Duodenal mucosa (tissue), 2 donors: ENCODE measurements at regions not wholly inside any gene's neighbourhood (a gene's known extent, or its start where the extent isn't known, plus 50 kb on each side); places are given as distances from the start of the nearest gene placed in this dataset.

ENCODE experiments used
- H3K27ac ChIP-seq: one replicate; pipeline ENCODE4 v1.7.0; 2013; ENCODE audit warnings: low read depth, low read length
- H3K27me3 ChIP-seq, 2 donors: one replicate each; pipeline ENCODE4 v1.7.0; 2013; ENCODE audit warnings: low read length in 2 of 2, control low read depth in 1 of 2; ENCODE audit not compliant: insufficient read depth in 2 of 2, control insufficient read depth in 1 of 2
- H3K36me3 ChIP-seq, 2 donors: one replicate each; pipeline ENCODE4 v1.7.0; 2013; ENCODE audit warnings: low read length in 2 of 2, control low read depth in 1 of 2; ENCODE audit not compliant: insufficient read depth in 2 of 2, control insufficient read depth in 1 of 2
- H3K4me1 ChIP-seq, 2 donors: one replicate each; pipeline ENCODE4 v1.7.0; 2013; ENCODE audit warnings: low read length in 2 of 2, control low read depth in 1 of 2; ENCODE audit not compliant: insufficient read depth in 2 of 2, control insufficient read depth in 1 of 2
- H3K4me3 ChIP-seq, 2 donors: one replicate each; pipeline ENCODE4 v1.7.0; 2013; ENCODE audit warnings: low read length in 2 of 2, low read depth in 1 of 2
- H3K9ac ChIP-seq, 2 donors: one replicate each; pipeline ENCODE4 v1.7.0; 2013; ENCODE audit warnings: low read length in 2 of 2, low read depth in 1 of 2
- H3K9me3 ChIP-seq, 2 donors: one replicate each; pipeline ENCODE4 v1.7.0; 2013; ENCODE audit warnings: low read length in 2 of 2, control low read depth in 1 of 2; ENCODE audit not compliant: control insufficient read depth in 1 of 2

DNA sequence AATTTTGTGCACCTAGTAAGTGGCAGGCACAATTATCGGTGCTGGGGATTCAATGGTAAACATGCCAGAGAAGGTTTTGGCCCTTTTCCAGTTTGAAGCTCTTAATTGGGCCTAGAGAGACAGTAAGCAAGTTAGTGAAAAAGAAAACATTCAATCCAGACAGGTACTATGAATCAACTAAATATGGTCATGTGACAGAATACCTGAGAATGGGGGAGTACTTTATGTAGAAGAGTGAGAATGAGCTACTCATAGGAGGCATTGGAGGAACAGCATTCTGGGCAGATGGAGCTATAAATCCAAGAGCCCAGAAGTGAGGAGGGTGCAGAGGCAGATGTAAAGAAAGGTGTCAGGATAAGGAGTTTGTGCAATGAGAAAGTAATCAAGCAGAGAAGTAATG is 1017.9 kb downstream of the ADGRL2 start:
- H3K9ac ChIP-seq, result no peak overlapping the region
- H3K4me1 ChIP-seq, result no peaks in the 10 kb centered on the region
- no peak overlapping the region for H3K27ac ChIP-seq
- H3K9me3 ChIP-seq, result no peaks in the 10 kb centered on the region
- no peak overlapping the region for H3K4me3 ChIP-seq
- H3K36me3 ChIP-seq, result no peaks in the 10 kb centered on the region
- H3K27me3 ChIP-seq, result no peaks in the 10 kb centered on the region

DNA sequence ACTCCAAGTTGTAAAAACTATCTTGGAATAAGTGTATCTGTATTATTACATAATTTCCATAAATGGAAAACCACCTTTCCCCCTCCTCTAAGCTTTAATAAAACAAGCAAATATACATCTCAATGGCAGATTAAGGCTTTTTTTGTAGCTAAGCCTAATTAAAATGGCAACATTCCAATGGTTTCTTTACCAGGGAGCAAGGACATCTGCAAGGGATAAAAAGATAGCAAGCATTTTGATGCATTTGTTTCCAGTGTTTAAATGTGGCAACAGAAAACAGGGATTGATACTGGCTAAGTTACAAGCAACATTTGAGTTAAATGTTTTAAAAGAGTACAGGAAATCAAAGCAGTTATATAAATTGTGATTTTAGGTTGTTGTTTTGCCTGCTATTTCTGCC is 1012.7 kb downstream of the ADGRL2 start:
- Histone ChIP-seq H3K36me3 (no peaks in the 10 kb centered on the region), H3K27me3 (no peaks in the 10 kb centered on the region), H3K4me3 (no peak overlapping the region), H3K9me3 (no peaks in the 10 kb centered on the region), H3K9ac (no peak overlapping the region), H3K27ac (no peak overlapping the region), H3K4me1 (no peaks in the 10 kb centered on the region)

DNA sequence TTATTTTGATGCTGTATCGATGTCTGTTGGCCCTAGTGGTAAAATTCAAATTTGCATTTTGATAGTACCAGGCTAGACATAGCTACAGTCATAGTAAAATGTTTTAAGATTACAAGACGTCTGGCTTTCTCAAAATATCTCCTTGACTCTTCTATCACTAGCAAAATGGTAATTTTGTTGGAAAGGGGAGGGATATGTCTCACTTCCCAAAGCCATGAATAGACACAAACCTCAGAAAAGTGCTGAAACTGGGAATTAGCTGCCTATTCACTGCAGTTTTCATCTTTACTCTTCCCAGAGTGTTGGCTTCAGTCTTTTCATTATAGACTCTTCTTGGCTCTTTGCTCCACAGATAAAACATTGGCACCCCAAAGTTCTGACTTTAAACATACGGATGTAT is 1009.9 kb downstream of the ADGRL2 start:
- H3K9me3 ChIP-seq, result no peaks in the 10 kb centered on the region

DNA sequence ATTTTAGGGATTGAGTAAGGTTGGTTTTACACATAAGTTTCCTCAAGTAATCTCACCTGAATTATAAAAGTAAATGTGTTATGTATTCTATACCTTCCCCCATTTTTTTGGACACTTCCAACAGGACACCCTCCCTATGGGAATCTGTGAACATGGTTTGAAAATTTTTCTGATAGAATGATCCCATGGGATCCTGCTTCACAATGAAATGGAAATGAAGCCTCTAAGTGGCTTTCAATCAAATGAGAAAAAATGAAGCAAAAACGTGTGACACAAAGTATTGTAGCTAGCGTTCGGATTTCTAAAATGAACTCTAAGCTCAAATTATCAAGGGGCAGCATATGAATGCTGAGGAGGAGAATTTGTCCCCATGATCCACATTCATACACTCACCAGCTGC is 1006.8 kb downstream of the ADGRL2 start:
- no peaks in the 10 kb centered on the region for H3K27me3 ChIP-seq
- H3K4me3 ChIP-seq, result no peak overlapping the region
- no peak overlapping the region for H3K9ac ChIP-seq
- H3K4me1 ChIP-seq, result no peaks in the 10 kb centered on the region
- no peaks in the 10 kb centered on the region for H3K36me3 ChIP-seq
- H3K9me3 ChIP-seq, result no peaks in the 10 kb centered on the region
- no peak overlapping the region for H3K27ac ChIP-seq

More for the DNA sequence above, 1009.9 kb downstream of the ADGRL2 start:
- Histone ChIP-seq H3K36me3 (no peaks in the 10 kb centered on the region), H3K4me3 (no peak overlapping the region), H3K4me1 (no peaks in the 10 kb centered on the region), H3K27me3 (no peaks in the 10 kb centered on the region), H3K27ac (no peak overlapping the region), H3K9ac (no peak overlapping the region)

DNA sequence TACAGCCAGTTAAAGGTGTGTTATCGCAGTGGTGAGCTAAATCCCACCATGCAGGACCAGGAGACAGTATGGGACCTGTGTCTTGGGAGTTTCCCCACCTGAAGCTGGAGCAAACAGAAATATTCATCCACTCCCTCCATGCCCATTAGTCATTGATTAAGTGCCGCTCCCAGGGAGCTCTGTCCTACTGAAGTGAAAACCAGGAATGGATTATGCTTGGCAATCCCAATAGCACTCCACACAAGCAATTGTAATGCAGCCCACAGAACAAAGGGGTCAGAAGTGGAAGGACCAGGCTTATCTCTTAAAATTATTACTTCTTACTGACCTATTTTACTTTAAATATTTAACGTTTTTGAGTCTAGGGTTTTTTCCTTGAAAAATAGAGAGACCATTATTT is 1005.4 kb downstream of the ADGRL2 start:
- H3K9me3 ChIP-seq, result no peaks in the 10 kb centered on the region
- no peak overlapping the region for H3K9ac ChIP-seq
- no peaks in the 10 kb centered on the region for H3K4me1 ChIP-seq
- H3K27ac ChIP-seq, result no peak overlapping the region
- H3K27me3 ChIP-seq, result no peaks in the 10 kb centered on the region
- H3K4me3 ChIP-seq, result no peak overlapping the region
- H3K36me3 ChIP-seq, result no peaks in the 10 kb centered on the region

DNA sequence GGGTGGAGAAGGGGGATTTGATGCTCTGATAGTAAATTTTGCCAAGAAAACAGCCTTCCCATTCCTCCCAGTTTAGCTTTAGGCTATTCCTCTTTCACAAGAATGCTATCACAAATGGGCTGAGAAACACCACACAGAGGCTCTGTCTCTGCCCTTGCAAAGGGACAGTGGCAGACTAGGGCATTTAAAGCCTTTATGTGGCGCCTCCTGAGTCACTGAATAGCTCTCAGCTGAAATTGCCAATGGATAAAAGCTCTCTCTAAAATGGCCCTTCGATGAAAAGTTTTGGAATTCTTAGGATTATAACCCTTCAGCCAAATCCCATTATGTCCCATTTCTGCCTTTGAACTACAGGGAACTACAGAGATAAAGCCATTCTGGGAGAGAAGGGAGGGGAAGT is 1000.4 kb downstream of the ADGRL2 start:
- no peaks in the 10 kb centered on the region for H3K36me3 ChIP-seq
- H3K27me3 ChIP-seq, result no peaks in the 10 kb centered on the region
- no peaks in the 10 kb centered on the region for H3K9me3 ChIP-seq
- no peak overlapping the region for H3K27ac ChIP-seq
- H3K4me1 ChIP-seq, result no peaks in the 10 kb centered on the region
- H3K4me3 ChIP-seq, result no peak overlapping the region
- no peak overlapping the region for H3K9ac ChIP-seq

DNA sequence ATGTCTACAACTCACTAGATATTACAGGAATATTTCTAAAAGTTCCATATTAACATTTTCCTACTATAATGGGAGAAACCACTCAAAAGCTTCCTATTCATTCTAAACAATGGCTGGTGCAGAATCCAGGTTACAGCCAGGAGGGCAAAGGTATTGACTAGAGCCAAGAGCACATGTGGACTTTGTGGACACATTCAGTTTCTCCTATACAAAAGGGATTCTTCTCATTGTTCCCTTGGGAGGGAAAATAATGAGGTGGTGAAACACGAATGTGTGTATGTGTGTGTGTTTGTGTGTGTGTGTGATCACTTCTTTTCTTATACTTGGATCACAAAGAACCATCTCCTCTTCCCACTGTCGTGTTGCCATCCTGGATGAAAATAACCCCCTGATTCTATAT is 1000.0 kb downstream of the ADGRL2 start:
- no peaks in the 10 kb centered on the region for H3K27me3 ChIP-seq
- H3K27ac ChIP-seq, result no peak overlapping the region
- no peaks in the 10 kb centered on the region for H3K9me3 ChIP-seq
- H3K9ac ChIP-seq, result no peak overlapping the region
- H3K36me3 ChIP-seq, result no peaks in the 10 kb centered on the region
- H3K4me3 ChIP-seq, result no peak overlapping the region
- H3K4me1 ChIP-seq, result no peaks in the 10 kb centered on the region

DNA sequence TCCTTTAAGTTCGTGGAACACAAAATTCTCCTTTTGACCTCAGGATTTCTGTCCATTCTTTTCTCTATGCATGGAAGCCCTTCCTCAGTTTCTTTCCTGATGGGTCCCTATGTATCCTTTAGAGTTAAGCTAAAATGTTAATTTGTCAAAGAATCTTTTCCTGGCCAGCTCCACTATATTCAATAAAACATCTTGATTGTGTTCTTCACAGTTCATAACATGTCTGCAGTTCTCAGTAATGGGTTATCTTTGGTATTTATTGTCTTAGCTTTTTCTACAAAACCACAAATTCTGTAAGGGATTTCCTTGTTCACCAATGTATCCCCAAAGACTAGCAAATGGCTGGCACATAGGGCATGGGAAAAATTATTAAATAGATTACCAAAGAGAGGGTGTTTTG is 998.5 kb downstream of the ADGRL2 start:
- H3K4me1 ChIP-seq, result no peaks in the 10 kb centered on the region
- H3K4me3 ChIP-seq, result no peak overlapping the region
- no peaks in the 10 kb centered on the region for H3K27me3 ChIP-seq
- H3K9me3 ChIP-seq, result no peaks in the 10 kb centered on the region
- H3K27ac ChIP-seq, result no peak overlapping the region
- no peaks in the 10 kb centered on the region for H3K36me3 ChIP-seq
- H3K9ac ChIP-seq, result no peak overlapping the region

DNA sequence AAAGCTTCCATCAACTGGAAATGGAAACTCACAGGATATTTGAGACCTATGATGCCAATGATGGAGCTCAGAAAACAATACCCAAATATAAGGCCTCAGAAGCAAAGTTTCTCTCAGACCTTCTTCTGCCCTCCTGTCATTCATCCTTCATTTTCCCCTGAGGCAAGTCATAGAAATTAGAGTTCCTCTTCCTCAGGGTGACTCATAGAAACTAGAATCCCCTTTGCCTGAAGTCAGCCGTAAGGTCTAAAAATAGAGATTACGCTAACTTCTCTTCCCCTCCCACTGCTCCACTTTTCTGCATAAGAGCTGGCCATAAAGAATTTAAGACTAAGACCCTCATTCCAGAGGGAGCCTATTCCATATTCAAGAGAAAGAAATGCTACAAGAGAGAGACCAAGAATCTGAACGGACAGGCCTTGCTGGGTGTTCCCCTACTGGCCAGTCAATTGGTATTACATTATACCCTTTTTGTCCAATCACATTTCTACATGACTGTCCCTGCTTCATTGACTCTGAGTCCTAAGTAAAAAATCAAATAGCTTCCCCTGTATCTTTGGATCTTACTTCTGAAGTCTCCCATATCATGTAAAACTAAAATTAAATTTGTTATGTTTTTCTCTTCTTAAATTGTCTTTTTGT is 994.9 kb downstream of the ADGRL2 start:
- Histone ChIP-seq H3K36me3 (no peaks in the 10 kb centered on the region), H3K9me3 (peaks cover 4 to 5% of the 10 kb centered on the region in 2 donors), H3K27ac (no peak overlapping the region), H3K9ac (no peak overlapping the region), H3K27me3 (no peaks in the 10 kb centered on the region), H3K4me1 (no peaks in the 10 kb centered on the region), H3K4me3 (no peak overlapping the region)

DNA sequence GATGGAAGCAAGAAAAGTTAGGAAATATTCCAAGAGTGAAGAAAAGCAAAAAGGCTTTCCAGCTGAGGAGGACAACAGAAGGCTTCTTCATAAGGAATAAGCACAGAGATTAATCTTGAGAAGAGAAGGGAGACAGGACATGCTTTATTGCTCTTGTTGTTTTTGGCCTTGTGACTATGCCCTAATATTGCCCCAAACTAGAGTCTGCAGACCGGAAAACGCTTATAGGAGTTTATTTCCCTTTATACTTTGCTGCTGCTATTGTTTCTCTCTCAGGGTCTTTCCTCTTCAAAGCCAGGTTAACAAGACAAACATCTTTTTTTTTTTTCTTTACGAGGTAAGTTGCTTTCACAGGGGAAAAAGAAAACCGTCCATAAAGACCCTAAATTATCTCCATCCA is 991.4 kb downstream of the ADGRL2 start:
- Histone ChIP-seq H3K27ac (no peak overlapping the region), H3K4me1 (no peaks in the 10 kb centered on the region), H3K27me3 (no peaks in the 10 kb centered on the region), H3K9me3 (peaks cover 5 to 7% of the 10 kb centered on the region in 2 donors), H3K9ac (no peak overlapping the region), H3K36me3 (no peaks in the 10 kb centered on the region), H3K4me3 (no peak overlapping the region)

DNA sequence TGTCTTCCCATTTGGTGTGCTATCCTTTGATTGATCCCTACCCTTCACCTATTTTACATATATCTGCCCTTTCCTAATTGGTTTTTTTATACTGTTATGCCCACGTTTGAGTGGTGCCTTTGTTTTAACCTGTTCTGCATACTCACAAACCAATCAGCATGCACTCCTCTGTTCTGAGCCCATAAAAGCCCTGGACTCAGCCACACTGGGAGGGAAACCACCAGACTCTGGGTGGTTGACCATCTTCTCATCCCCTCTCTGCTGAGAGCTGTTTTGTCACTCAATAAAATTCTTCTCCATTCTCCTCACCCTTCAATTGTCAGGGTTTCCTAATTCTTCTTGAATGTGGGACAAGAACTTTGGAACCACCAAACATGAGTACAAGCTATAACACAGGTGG is 989.8 kb downstream of the ADGRL2 start:
- Histone ChIP-seq H3K9me3 (peaks cover 5 to 7% of the 10 kb centered on the region in 2 donors), H3K4me3 (no peak overlapping the region), H3K4me1 (no peaks in the 10 kb centered on the region), H3K36me3 (no peaks in the 10 kb centered on the region), H3K27me3 (no peaks in the 10 kb centered on the region), H3K9ac (no peak overlapping the region), H3K27ac (no peak overlapping the region)
